Osteoblast (primary cell): ENCODE measurements at regions not wholly inside any gene's neighbourhood (a gene's known extent, or its start where the extent isn't known, plus 50 kb on each side); places are given as distances from the start of the nearest gene placed in this dataset.

Source experiments
- DNase-seq: peaks from one replicate; pipeline ENCODE4 v3.0.0; 2011; ENCODE audit warnings: low spot score, mixed read lengths; ENCODE audit not compliant: insufficient read length; ENCODE audit errors: missing footprints
- H2AFZ ChIP-seq: 2 replicates; pipeline ENCODE4 v1.6.0; 2011; ENCODE audit warnings: mild to moderate bottlenecking, low read length
- H3K27ac ChIP-seq: 2 replicates; pipeline ENCODE4 v1.5.1; 2011; ENCODE audit warnings: mild to moderate bottlenecking, low read depth, low read length, moderate library complexity
- H3K27me3 ChIP-seq: 2 replicates; pipeline ENCODE4 v1.6.0; 2012; ENCODE audit warnings: mild to moderate bottlenecking, control low read depth, inconsistent platforms, low read length, moderate library complexity; ENCODE audit not compliant: insufficient read depth
- H3K36me3 ChIP-seq: 2 replicates; pipeline ENCODE4 v1.5.1; 2011; ENCODE audit warnings: mild to moderate bottlenecking, low read length, control low read depth, moderate library complexity; ENCODE audit not compliant: insufficient read depth
- H3K4me1 ChIP-seq: 2 replicates; pipeline ENCODE4 v1.5.1; 2011; ENCODE audit warnings: mild to moderate bottlenecking, low read length, control low read depth, moderate library complexity; ENCODE audit not compliant: insufficient read depth
- H3K4me2 ChIP-seq: 2 replicates; pipeline ENCODE4 v1.6.0; 2011; ENCODE audit warnings: mild to moderate bottlenecking, low read length; ENCODE audit not compliant: insufficient read depth
- H3K4me3 ChIP-seq: fragments of 200-600 bp; sonication (generic); 3 replicates; pipeline ENCODE4 v1.5.1; 2012; ENCODE audit warnings: mild to moderate bottlenecking, low read length, inconsistent platforms; ENCODE audit not compliant: insufficient read depth
- H3K79me2 ChIP-seq: 2 replicates; pipeline ENCODE4 v1.6.0; 2012; ENCODE audit warnings: mild to moderate bottlenecking, low read length, control low read depth, inconsistent platforms; ENCODE audit not compliant: insufficient read depth
- H3K9me3 ChIP-seq: 2 replicates; pipeline ENCODE4 v1.5.1; 2011; ENCODE audit warnings: low read depth, low read length, control low read depth
- H4K20me1 ChIP-seq: 2 replicates; pipeline ENCODE4 v1.6.0; 2012; ENCODE audit warnings: mild to moderate bottlenecking, low read length, control low read depth; ENCODE audit not compliant: insufficient read depth
- TF ChIP-seq, protein P1 (sequence below): IDR thresholded peaks from 2 replicates; pipeline ENCODE4 v1.5.1; 2011; ENCODE audit warnings: mild to moderate bottlenecking, low read depth, low read length, moderate library complexity; ENCODE audit errors: extremely low read depth

DNA sequence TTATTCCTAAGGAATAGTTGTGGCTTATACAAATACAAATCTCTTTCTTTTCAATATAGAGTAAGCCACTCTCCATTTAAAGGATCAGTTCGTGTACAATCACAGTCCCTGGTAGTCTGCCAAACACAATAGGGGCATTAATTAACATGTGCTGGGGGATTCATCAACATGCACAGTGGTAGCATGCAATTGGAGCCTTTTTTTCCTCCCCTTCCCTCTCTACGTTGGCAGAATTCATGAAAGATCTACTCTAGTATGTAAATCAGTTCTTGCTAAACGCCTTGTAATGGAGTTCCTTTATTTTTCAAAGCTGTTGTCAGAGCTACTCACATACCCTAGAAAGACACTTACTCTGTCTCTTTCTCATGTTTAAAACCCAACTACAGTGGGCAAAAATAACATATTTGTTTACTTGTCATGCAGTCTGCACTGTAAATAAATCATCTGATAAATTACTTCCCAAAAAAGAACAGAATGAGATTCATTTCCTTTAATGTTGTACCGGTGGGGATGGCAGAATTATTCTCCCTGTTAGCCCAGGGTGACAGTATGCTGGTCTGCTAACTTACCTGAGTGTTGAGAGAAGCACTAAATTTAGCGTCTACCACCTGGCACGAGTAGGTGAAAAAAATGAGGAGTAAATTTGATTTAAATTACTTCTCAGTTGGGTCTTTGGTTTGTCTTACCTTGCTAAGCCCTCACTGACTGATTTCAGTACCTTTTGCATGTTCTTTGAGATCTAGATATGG is 341.5 kb upstream of the CCNH start:
- no peak for DNase-seq
- TF ChIP-seq, protein P1, sequence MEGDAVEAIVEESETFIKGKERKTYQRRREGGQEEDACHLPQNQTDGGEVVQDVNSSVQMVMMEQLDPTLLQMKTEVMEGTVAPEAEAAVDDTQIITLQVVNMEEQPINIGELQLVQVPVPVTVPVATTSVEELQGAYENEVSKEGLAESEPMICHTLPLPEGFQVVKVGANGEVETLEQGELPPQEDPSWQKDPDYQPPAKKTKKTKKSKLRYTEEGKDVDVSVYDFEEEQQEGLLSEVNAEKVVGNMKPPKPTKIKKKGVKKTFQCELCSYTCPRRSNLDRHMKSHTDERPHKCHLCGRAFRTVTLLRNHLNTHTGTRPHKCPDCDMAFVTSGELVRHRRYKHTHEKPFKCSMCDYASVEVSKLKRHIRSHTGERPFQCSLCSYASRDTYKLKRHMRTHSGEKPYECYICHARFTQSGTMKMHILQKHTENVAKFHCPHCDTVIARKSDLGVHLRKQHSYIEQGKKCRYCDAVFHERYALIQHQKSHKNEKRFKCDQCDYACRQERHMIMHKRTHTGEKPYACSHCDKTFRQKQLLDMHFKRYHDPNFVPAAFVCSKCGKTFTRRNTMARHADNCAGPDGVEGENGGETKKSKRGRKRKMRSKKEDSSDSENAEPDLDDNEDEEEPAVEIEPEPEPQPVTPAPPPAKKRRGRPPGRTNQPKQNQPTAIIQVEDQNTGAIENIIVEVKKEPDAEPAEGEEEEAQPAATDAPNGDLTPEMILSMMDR, result no peak
- Histone ChIP-seq H3K4me3 (no peak overlapping the region), H2AFZ (no peak overlapping the region), H3K4me1 (no peaks in the 10 kb centered on the region), H3K27ac (no peak overlapping the region), H3K36me3 (no peaks in the 10 kb centered on the region), H4K20me1 (no peaks in the 10 kb centered on the region), H3K9me3 (no peaks in the 10 kb centered on the region), H3K27me3 (no peaks in the 10 kb centered on the region), H3K4me2 (no peak overlapping the region), H3K79me2 (no peaks in the 10 kb centered on the region)

DNA sequence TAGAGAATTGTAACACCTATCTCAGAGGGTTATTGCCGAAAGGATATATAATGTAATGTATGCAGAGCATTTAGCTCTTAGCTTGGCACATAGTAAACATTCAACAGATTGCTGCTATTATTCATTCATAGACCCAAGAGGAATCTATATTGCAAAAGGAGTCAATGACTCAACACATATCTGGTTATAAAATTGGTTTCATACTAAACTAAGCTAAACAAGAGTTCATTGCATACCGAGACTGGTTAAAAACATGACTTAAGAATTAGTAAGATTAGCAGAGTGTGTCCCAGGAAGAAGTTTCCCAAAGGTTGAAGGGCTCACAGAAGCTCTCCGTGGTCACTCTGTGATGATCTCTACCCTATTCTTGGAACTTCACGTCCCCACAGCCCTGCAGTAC is 339.6 kb upstream of the CCNH start:
- H3K36me3 ChIP-seq, result no peaks in the 10 kb centered on the region
- no peak overlapping the region for H3K27ac ChIP-seq
- H3K4me3 ChIP-seq, result no peak overlapping the region
- H4K20me1 ChIP-seq, result no peaks in the 10 kb centered on the region
- no peaks in the 10 kb centered on the region for H3K9me3 ChIP-seq
- TF ChIP-seq, protein P1, result no peak
- no peak for DNase-seq
- H3K4me2 ChIP-seq, result no peak overlapping the region
- H3K4me1 ChIP-seq, result no peaks in the 10 kb centered on the region
- no peaks in the 10 kb centered on the region for H3K27me3 ChIP-seq
- no peaks in the 10 kb centered on the region for H3K79me2 ChIP-seq
- H2AFZ ChIP-seq, result no peak overlapping the region

DNA sequence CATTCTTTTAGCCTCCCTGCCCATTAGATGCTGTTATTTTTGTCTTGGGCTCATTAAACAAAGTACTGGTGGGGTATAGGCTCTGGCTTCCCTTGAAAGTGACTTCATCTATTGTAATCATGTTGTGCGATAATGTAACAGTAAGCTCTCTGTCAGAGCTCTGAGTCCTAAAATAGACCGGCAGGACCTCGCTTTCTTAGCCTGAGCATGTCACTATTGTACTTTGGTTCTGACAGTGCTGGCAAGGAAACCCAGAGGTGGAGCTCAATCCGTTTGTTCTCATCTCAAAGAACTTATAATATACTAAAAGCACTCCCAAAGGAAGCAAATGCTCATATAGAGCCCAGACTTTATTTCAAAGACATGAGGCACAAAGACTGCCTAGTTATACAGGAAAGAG is 339.1 kb upstream of the CCNH start:
- no peaks in the 10 kb centered on the region for H3K79me2 ChIP-seq
- TF ChIP-seq, protein P1, result no peak

DNA sequence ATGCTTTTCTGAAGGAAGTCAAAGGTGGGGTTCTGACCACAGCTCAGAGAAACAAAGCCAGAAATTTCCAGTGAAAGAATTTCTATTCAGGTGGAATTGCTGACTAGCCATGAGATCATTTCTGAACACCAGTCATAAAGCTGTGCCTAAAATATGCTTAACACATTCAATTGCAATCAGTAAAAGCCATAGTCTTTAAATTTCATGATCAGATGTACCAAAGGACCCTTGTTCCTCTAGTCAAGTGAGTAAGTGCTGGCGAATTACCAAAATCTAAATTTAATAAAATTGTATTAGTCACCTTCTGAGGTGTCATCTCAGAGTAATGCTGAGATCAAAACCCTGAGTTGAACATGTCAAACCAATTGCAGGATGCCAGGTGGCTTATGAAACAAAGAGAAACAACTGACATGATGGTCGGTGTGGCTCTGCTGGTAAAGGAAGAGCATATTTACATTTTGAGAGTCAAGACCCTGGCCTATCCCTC is 334.2 kb upstream of the CCNH start:
- Histone ChIP-seq H3K4me3 (no peak overlapping the region), H4K20me1 (no peaks in the 10 kb centered on the region), H3K36me3 (no peaks in the 10 kb centered on the region), H3K9me3 (no peaks in the 10 kb centered on the region), H3K4me1 (no peaks in the 10 kb centered on the region), H3K4me2 (no peak overlapping the region), H3K27me3 (no peaks in the 10 kb centered on the region), H2AFZ (no peak overlapping the region), H3K27ac (no peak overlapping the region), H3K79me2 (no peaks in the 10 kb centered on the region)
- DNase-seq, result no peak
- TF ChIP-seq, protein P1, result no peak

More for the DNA sequence above, 339.1 kb upstream of the CCNH start:
- no peak overlapping the region for H3K4me3 ChIP-seq
- H3K9me3 ChIP-seq, result no peaks in the 10 kb centered on the region
- H2AFZ ChIP-seq, result no peak overlapping the region
- H3K27ac ChIP-seq, result no peak overlapping the region
- no peak for DNase-seq
- H3K4me2 ChIP-seq, result no peak overlapping the region
- H3K27me3 ChIP-seq, result no peaks in the 10 kb centered on the region
- H4K20me1 ChIP-seq, result no peaks in the 10 kb centered on the region
- no peaks in the 10 kb centered on the region for H3K4me1 ChIP-seq
- H3K36me3 ChIP-seq, result no peaks in the 10 kb centered on the region
